Muscle layer of duodenum (tissue), 2 donors: ENCODE measurements at regions not wholly inside any gene's neighbourhood (a gene's known extent, or its start where the extent isn't known, plus 50 kb on each side); places are given as distances from the start of the nearest gene placed in this dataset.

Experiments
- H3K27ac ChIP-seq: one replicate; pipeline ENCODE4 v1.7.0; 2013; ENCODE audit warnings: mild to moderate bottlenecking, low read length
- H3K27me3 ChIP-seq: one replicate; pipeline ENCODE4 v1.7.0; 2013; ENCODE audit warnings: low read depth, mild to moderate bottlenecking, control low read depth, low read length
- H3K36me3 ChIP-seq, 2 donors: one replicate each; pipeline ENCODE4 v1.7.0; 2013; ENCODE audit warnings: low read length in 2 of 2, control low read depth in 1 of 2, mild to moderate bottlenecking in 1 of 2; ENCODE audit not compliant: insufficient read depth in 2 of 2, control insufficient read depth in 1 of 2
- H3K4me1 ChIP-seq, 2 donors: one replicate each; pipeline ENCODE4 v1.7.0; 2013; ENCODE audit warnings: low read length in 2 of 2, mild to moderate bottlenecking in 2 of 2, control low read depth in 1 of 2, moderate library complexity in 1 of 2; ENCODE audit not compliant: insufficient read depth in 2 of 2, control insufficient read depth in 1 of 2
- H3K4me3 ChIP-seq, 2 donors: one replicate each; pipeline ENCODE4 v1.7.0; 2013; ENCODE audit warnings: low read length in 2 of 2, low read depth in 1 of 2, mild to moderate bottlenecking in 1 of 2
- H3K9me3 ChIP-seq, 2 donors: one replicate each; pipeline ENCODE4 v1.7.0; 2013; ENCODE audit warnings: low read length in 2 of 2, control low read depth in 1 of 2, mild to moderate bottlenecking in 1 of 2; ENCODE audit not compliant: control insufficient read depth in 1 of 2
- donor health status: healthy.

DNA sequence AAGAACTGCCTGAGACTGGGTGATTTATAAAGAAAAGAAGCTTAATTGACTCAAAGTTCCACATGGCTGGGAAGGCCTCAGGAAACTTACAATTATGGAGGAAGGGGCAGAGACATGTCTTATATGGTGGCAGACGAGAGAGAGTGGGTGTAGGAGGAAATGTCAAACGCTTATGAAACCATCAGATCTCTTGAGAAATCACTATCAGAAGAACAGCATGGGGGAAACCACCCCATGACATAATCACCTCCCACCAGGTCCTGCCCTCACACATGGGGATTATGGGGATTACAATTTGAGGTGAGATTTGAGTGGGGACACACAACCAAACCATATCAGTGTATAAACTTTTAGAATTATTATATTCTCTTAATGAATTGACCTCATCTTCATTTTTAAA is 335.9 kb upstream of the DPYD start:
- no peak overlapping the region for H3K27ac ChIP-seq
- H3K4me1 ChIP-seq: no peaks in the 10 kb centered on the region
- H3K27me3 ChIP-seq: no peaks in the 10 kb centered on the region
- H3K36me3 ChIP-seq: no peaks in the 10 kb centered on the region
- no peaks in the 10 kb centered on the region for H3K9me3 ChIP-seq
- H3K4me3 ChIP-seq: no peak overlapping the region

DNA sequence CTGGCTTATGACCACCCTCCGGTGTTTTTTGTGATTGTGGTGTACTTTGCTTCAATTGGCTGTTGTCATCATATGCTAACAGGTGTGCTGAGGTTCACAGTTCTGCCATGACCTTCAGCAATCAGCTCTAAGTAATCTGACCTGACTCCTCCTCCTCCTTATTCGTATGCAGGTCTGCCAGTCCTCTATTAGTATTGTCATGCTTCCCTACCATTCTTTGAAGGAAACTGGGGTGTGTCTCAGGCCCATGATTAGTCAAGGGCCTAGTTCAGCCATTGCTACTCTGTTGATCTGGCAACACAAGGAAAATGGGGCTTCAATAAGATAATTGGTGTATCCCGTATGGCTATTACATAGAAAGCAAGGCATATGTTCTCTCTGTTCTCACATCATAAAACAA is 332.3 kb upstream of the DPYD start:
- H3K4me1 ChIP-seq: no peaks in the 10 kb centered on the region
- H3K4me3 ChIP-seq: no peak overlapping the region
- no peaks in the 10 kb centered on the region for H3K27me3 ChIP-seq
- H3K36me3 ChIP-seq: no peaks in the 10 kb centered on the region
- no peaks in the 10 kb centered on the region for H3K9me3 ChIP-seq
- no peak overlapping the region for H3K27ac ChIP-seq

DNA sequence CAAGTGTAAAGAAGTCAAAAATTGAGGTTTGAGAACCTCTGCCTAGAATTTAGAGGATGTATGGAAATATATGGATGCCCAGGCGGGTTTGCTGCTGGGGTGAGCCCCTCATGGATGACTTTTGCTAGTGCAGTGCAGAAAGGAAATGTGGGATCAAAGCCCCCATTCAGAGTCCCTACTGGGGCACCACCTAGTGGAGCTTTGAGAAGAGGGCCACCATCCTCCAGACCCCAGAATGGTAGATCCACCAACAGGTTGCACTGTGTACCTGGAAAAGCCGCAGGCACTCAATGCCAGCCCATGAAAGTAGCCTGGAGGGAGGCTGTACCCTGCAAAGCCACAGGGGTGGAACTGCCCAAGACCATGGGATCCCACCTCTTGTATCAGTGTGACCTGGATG is 330.7 kb upstream of the DPYD start:
- Histone ChIP-seq H3K36me3 (no peaks in the 10 kb centered on the region), H3K4me1 (no peaks in the 10 kb centered on the region), H3K4me3 (no peak overlapping the region), H3K27ac (no peak overlapping the region), H3K27me3 (no peaks in the 10 kb centered on the region), H3K9me3 (peaks cover 0 to 2% of the 10 kb centered on the region in 2 donors)

DNA sequence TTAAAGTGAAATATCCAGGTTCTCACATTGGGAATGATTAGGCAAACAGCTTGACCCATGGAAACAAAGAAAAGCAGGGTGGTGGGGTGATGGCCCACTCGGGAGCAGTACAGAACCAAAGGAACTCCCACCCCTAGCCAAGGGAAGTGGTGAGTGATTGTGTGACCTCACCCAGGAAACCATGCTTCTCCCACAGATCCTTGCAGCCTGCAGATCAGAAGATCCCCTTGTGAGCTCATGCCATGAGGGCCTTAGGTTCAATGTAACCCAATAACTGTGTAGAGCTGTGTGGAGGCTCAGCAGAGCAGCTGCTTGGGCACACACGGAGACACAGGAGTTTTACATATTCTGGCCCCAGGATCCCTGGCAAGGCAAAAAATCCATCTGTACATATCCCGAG is 311.8 kb upstream of the DPYD start:
- Histone ChIP-seq H3K4me1 (no peaks in the 10 kb centered on the region), H3K36me3 (no peaks in the 10 kb centered on the region), H3K27ac (no peak overlapping the region), H3K9me3 (peaks cover 0 to 27% of the 10 kb centered on the region in 2 donors), H3K27me3 (no peaks in the 10 kb centered on the region), H3K4me3 (no peak overlapping the region)

DNA sequence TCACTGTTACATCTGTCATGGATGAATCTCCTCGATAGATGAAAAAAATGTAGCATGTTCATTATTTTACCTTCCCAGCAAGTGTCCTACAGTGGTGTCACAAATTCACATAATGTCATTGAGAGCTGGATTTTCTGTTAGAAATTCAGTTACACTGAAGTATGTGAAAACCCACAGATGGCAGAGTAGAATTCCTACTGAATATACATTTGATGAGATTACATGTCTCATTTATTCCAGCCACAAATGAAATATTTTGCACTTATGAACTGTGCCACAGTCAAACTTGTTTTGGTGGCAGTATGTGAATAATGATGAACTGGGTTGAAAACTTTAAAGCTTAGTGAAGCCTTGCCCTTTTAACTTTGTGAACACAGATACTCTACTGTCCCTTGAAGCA is 301.9 kb upstream of the DPYD start:
- no peaks in the 10 kb centered on the region for H3K4me1 ChIP-seq
- no peak overlapping the region for H3K27ac ChIP-seq
- no peak overlapping the region for H3K4me3 ChIP-seq
- no peaks in the 10 kb centered on the region for H3K36me3 ChIP-seq
- no peaks in the 10 kb centered on the region for H3K9me3 ChIP-seq
- no peaks in the 10 kb centered on the region for H3K27me3 ChIP-seq

DNA sequence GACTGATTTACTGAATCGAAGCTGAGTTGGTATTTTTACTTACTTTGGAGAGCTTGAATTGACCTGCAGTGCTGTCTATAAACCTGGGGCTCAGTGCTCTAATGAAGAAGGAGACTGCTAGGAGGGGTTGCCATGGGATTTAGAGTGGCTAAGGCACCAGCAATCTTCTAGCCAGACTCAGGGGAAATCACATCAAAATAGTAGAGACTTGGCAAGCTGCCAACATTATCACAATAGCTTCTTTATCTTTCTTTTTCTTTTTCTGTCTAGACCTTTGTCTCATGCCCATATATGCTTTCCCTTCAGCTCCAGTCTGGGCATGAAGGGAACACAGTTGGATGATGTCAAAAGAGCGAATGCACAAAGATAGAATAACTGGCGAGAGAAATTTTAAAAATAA is 301.1 kb upstream of the DPYD start:
- Histone ChIP-seq H3K27me3 (no peaks in the 10 kb centered on the region), H3K27ac (no peak overlapping the region), H3K36me3 (no peaks in the 10 kb centered on the region)

DNA sequence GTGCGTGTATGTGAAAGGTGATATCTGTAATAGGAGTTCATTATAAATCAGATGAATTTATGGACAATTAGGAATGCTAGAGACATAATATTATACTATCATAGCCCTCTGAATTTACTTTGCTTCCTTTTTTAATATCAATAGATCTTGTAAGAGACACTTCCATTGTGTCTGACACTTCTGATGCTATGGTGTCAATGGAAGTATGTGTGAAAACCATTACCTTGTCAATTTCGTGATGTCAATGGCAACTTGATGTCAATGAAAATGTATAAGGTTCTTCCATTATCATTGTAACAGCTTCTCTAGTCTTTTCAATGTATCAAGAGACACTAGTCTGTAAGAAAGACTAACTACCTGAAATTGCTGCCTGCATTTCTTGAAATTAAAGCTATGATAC is 296.8 kb upstream of the DPYD start:
- Histone ChIP-seq H3K27ac (no peak overlapping the region), H3K4me3 (no peak overlapping the region), H3K36me3 (no peaks in the 10 kb centered on the region), H3K4me1 (no peaks in the 10 kb centered on the region), H3K27me3 (no peaks in the 10 kb centered on the region), H3K9me3 (no peaks in the 10 kb centered on the region)

More for the DNA sequence above, 301.1 kb upstream of the DPYD start:
- no peaks in the 10 kb centered on the region for H3K4me1 ChIP-seq
- H3K9me3 ChIP-seq: no peaks in the 10 kb centered on the region
- H3K4me3 ChIP-seq: no peak overlapping the region

DNA sequence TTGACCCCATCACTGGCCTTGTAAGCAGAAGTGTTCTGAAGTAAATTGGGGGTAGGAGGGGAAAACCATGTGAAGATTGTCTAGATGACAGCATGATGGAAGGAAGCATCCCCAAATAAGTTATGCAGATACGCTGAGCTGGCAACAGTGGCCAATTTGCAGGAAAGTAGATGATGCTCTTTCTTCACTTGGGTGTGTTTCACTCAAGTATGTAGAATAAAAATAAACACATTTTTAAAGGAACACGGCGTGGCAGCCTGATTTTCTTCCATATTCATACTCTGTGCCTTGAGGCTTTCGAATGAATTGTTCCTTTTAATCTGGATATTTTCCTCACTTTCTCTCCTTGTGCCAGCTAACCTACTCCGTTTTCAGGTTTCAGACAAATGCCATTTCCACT is 295.5 kb upstream of the DPYD start:
- no peak overlapping the region for H3K27ac ChIP-seq

DNA sequence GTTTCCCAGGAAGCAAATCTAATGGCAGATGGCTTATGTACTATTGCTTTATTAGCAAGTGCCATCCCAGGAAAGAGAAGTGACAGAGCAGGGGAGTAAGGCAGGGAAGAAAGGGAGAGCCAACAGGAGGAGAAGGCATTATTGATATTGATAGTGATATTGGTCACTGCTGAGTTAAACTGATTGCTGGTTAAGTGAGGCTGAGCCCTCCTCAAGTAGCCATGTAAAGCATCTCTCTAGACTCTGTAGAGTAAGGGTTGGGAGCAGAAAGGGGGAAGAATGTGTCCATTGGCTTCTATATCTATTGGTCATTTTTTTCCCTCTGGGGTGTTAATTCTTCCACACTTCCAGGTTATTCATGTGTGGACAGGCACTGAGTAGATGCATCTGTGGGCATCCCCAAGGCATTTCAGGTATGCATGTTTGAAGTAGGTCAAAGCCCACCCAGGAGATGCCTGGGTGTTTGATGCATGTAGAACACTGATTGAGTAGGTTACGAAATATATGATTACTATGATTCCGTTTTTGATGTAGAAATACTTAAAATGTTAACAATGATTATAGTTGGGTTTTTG is 290.5 kb upstream of the DPYD start:
- Histone ChIP-seq H3K27ac (no peak overlapping the region), H3K36me3 (no peaks in the 10 kb centered on the region), H3K4me3 (no peak overlapping the region), H3K27me3 (no peaks in the 10 kb centered on the region), H3K9me3 (no peaks in the 10 kb centered on the region), H3K4me1 (no peaks in the 10 kb centered on the region)

More for the DNA sequence above, 295.5 kb upstream of the DPYD start:
- no peaks in the 10 kb centered on the region for H3K4me1 ChIP-seq
- H3K4me3 ChIP-seq: no peak overlapping the region
- H3K9me3 ChIP-seq: no peaks in the 10 kb centered on the region
- H3K27me3 ChIP-seq: no peaks in the 10 kb centered on the region
- no peaks in the 10 kb centered on the region for H3K36me3 ChIP-seq

DNA sequence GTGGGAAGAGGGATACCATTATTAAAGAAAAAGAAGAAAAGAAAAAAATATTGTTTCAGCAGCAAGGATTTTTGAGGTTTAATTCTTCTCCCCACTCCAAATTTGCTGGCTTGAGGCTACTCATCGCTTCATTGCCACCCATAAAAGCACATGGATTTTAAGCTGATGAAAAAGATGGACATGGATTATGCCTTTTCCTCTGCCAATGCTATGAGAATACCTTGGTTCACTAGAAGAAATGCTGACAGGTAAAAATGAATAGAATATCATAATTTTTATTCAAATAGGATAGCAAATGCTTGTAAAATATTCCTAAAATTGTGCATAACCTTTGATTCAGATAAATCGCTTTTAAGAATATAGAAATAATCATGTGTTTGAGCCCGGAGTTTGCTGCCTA is 289.7 kb upstream of the DPYD start:
- Histone ChIP-seq H3K27me3 (no peaks in the 10 kb centered on the region), H3K9me3 (no peaks in the 10 kb centered on the region), H3K4me3 (no peak overlapping the region), H3K36me3 (no peaks in the 10 kb centered on the region), H3K4me1 (no peaks in the 10 kb centered on the region), H3K27ac (no peak overlapping the region)

DNA sequence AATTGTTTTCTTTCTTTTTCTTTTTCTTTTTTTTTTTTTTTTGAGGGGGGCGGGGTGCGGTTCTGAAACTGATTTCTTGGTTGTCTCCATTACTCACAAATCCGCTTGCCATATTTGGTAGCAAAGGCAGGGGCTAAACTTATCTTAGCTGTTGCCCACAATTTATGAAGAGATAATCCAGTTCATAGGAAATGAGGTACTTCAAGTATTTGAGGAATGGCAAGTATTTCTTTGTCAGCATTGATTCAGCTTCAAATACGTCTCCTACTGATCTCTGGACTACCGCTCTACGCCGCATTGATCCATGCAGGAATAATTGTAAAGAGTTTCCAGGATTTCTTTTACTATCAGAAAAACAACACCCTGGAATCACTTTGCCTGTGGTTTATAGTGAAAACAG is 289.2 kb upstream of the DPYD start:
- no peaks in the 10 kb centered on the region for H3K27me3 ChIP-seq

DNA sequence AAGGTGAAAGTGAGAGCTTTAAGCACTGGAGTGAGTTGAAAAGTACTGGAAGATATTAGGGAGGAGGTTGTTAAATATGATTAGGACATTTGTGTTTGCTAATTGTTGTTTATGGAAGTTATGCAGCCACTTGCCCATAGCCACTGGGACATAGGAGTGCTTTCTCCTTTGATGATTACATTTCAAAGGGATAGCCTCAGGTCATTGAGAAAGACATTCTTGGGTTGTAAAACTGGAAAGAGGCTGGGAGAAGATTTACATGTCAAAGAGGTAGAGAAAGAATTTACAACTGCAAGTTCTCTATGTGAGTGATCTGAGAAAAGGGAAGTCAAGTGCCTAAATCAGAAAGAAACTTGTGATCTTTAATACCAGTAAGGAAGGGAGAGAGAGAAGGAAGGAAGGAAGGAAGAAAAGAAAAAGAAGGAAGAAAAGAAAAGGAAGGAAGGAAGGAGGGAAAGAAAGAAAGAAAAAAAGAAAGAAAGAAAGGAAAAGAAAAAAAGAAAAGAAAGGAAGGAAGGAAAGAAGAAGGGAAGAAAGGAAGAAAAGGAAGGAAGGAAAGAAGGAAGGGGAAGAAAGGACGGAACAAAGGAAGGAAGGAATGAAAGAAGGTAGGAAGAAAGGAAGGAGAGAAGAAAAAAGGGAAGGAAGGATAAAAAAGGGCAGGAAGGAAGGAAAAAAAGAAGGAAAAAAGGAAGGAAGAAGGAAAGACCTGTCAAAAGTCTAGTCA is 284.6 kb upstream of the DPYD start:
- Histone ChIP-seq H3K4me3 (no peak overlapping the region), H3K9me3 (no peaks in the 10 kb centered on the region), H3K27ac (no peak overlapping the region), H3K27me3 (no peaks in the 10 kb centered on the region), H3K4me1 (no peaks in the 10 kb centered on the region), H3K36me3 (no peaks in the 10 kb centered on the region)

More for the DNA sequence above, 289.2 kb upstream of the DPYD start:
- Histone ChIP-seq H3K9me3 (no peaks in the 10 kb centered on the region), H3K27ac (no peak overlapping the region), H3K36me3 (no peaks in the 10 kb centered on the region), H3K4me1 (no peaks in the 10 kb centered on the region), H3K4me3 (no peak overlapping the region)
